H9 (cell line): ENCODE measurements at regions not wholly inside any gene's neighbourhood (a gene's known extent, or its start where the extent isn't known, plus 50 kb on each side); places are given as distances from the start of the nearest gene placed in this dataset.

Experiments used
- DNase-seq: peaks from one replicate; pipeline ENCODE4 v3.0.0-alpha.2; 2017
- H2AFZ ChIP-seq: one replicate; pipeline ENCODE4 v1.6.1; 2013; ENCODE audit warnings: mild to moderate bottlenecking, low read length, control low read depth, moderate library complexity
- H2AK5ac ChIP-seq: 2 replicates; pipeline ENCODE4 v1.6.1; 2013; ENCODE audit warnings: low read length, control low read depth, mixed read lengths; ENCODE audit not compliant: insufficient read length
- H2BK120ac ChIP-seq: one replicate; pipeline ENCODE4 v1.6.1; 2013; ENCODE audit warnings: low read depth, mild to moderate bottlenecking, low read length, control low read depth, inconsistent platforms; ENCODE audit not compliant: poor library complexity, severe bottlenecking
- H2BK12ac ChIP-seq: 2 replicates; pipeline ENCODE4 v1.6.1; 2013; ENCODE audit warnings: low read length, control low read depth, mixed read lengths, low read depth; ENCODE audit not compliant: insufficient read length
- H2BK15ac ChIP-seq: 2 replicates; pipeline ENCODE4 v1.6.1; 2013; ENCODE audit warnings: low read depth, low read length, control low read depth
- H2BK20ac ChIP-seq: one replicate; pipeline ENCODE4 v1.6.1; 2013; ENCODE audit warnings: low read depth, mild to moderate bottlenecking, low read length, control low read depth, inconsistent platforms; ENCODE audit not compliant: poor library complexity, severe bottlenecking
- H2BK5ac ChIP-seq: 2 replicates; pipeline ENCODE4 v1.6.1; 2013; ENCODE audit warnings: low read length, control low read depth, mixed read lengths; ENCODE audit not compliant: insufficient read length
- H3K14ac ChIP-seq: 2 replicates; pipeline ENCODE4 v1.6.1; 2013; ENCODE audit warnings: low read length, control low read depth; ENCODE audit not compliant: insufficient read depth
- H3K18ac ChIP-seq: 2 replicates; pipeline ENCODE4 v1.6.1; 2013; ENCODE audit warnings: low read depth, mild to moderate bottlenecking, mixed read lengths, low read length, control low read depth; ENCODE audit not compliant: insufficient read length
- H3K23ac ChIP-seq: 2 replicates; pipeline ENCODE4 v1.6.1; 2013; ENCODE audit warnings: low read length, control low read depth, mixed read lengths, low read depth; ENCODE audit not compliant: insufficient read length
- H3K23me2 ChIP-seq: 2 replicates; pipeline ENCODE4 v1.6.1; 2013; ENCODE audit warnings: low read depth, mild to moderate bottlenecking, mixed read lengths, low read length, control low read depth; ENCODE audit not compliant: insufficient read length, poor library complexity, severe bottlenecking
- H3K27ac ChIP-seq: 2 replicates; pipeline ENCODE4 v1.5.1; 2013; ENCODE audit warnings: low read length, control low read depth, mixed read lengths, low read depth; ENCODE audit not compliant: insufficient read length
- H3K27me3 ChIP-seq: 2 replicates; pipeline ENCODE4 v1.6.1; 2013; ENCODE audit warnings: low read length, control low read depth, inconsistent platforms; ENCODE audit not compliant: insufficient read depth
- H3K4ac ChIP-seq: 2 replicates; pipeline ENCODE4 v1.6.1; 2013; ENCODE audit warnings: low read depth, mild to moderate bottlenecking, control low read depth, inconsistent platforms, low read length, moderate library complexity
- H3K4me1 ChIP-seq: 2 replicates; pipeline ENCODE4 v1.6.1; 2013; ENCODE audit warnings: low read length, control low read depth, inconsistent platforms; ENCODE audit not compliant: insufficient read depth
- H3K4me2 ChIP-seq: 2 replicates; pipeline ENCODE4 v1.6.1; 2013; ENCODE audit warnings: low read length, control low read depth, mixed read lengths; ENCODE audit not compliant: insufficient read length, insufficient read depth
- H3K56ac ChIP-seq: 2 replicates; pipeline ENCODE4 v1.6.1; 2013; ENCODE audit warnings: low read depth, mild to moderate bottlenecking, mixed read lengths, low read length, control low read depth; ENCODE audit not compliant: insufficient read length
- H3K79me1 ChIP-seq: 2 replicates; pipeline ENCODE4 v1.6.1; 2013; ENCODE audit warnings: low read depth, mild to moderate bottlenecking, moderate library complexity, low read length, control low read depth, inconsistent platforms; ENCODE audit not compliant: insufficient read depth, poor library complexity, severe bottlenecking
- H3K79me2 ChIP-seq: 2 replicates; pipeline ENCODE4 v1.6.1; 2013; ENCODE audit warnings: low read length, control low read depth, inconsistent platforms; ENCODE audit not compliant: insufficient read depth
- H3K9ac ChIP-seq: 2 replicates; pipeline ENCODE4 v1.6.1; 2013; ENCODE audit warnings: low read length, control low read depth, mixed read lengths; ENCODE audit not compliant: insufficient read length; ENCODE audit errors: extremely low read depth
- H3K9me3 ChIP-seq: one replicate; pipeline ENCODE4 v1.6.1; 2013; ENCODE audit warnings: low read depth, low read length, inconsistent platforms; ENCODE audit not compliant: control insufficient read depth
- H3T11ph ChIP-seq: one replicate; pipeline ENCODE4 v1.6.1; 2013; ENCODE audit warnings: mild to moderate bottlenecking, low read length, control low read depth, inconsistent platforms
- H4K20me1 ChIP-seq: one replicate; pipeline ENCODE4 v1.6.1; 2013; ENCODE audit not compliant: control insufficient read depth, insufficient read length, insufficient read depth
- H4K5ac ChIP-seq: 2 replicates; pipeline ENCODE4 v1.6.1; 2013; ENCODE audit warnings: low read depth, mild to moderate bottlenecking, mixed read lengths, low read length, control low read depth; ENCODE audit not compliant: insufficient read length
- H4K8ac ChIP-seq: replicated peaks from 2 replicates; pipeline ENCODE4 v1.6.1; 2013; ENCODE audit warnings: low read length, control low read depth, mixed read lengths, low read depth; ENCODE audit not compliant: insufficient read length
- H4K91ac ChIP-seq: 2 replicates; pipeline ENCODE4 v1.6.1; 2013; ENCODE audit warnings: low read depth, mild to moderate bottlenecking, moderate library complexity, mixed read lengths, low read length, control low read depth; ENCODE audit not compliant: insufficient read length
- H3K27ac Mint-ChIP-seq, 3 experiments: 2 replicates in 2 of 3; 3 replicates in 1 of 3; pipeline ENCODE4 v1.8.0; 2020 to 2021; ENCODE audit warnings: mixed read lengths in 3 of 3, mild to moderate bottlenecking in 1 of 3, moderate library complexity in 1 of 3
- H3K27me3 Mint-ChIP-seq: 2 replicates; pipeline ENCODE4 v1.8.0; 2021; ENCODE audit warnings: low read depth, mild to moderate bottlenecking, moderate library complexity, mixed read lengths
- H3K36me3 Mint-ChIP-seq, 3 experiments: 2 replicates in 2 of 3; 3 replicates in 1 of 3; pipeline ENCODE4 v1.8.0; 2020 to 2021; ENCODE audit warnings: low read depth in 3 of 3, mixed read lengths in 3 of 3; ENCODE audit not compliant: insufficient read depth in 1 of 3
- H3K4me1 Mint-ChIP-seq, 2 experiments: 2 replicates each; pipeline ENCODE4 v1.8.0; 2020; ENCODE audit warnings: mixed read lengths in 2 of 2
- H3K4me3 Mint-ChIP-seq, 2 experiments: 2 replicates in 1 of 2; 3 replicates in 1 of 2; pipeline ENCODE4 v1.8.0; 2020 to 2021; ENCODE audit warnings: mild to moderate bottlenecking in 2 of 2, mixed read lengths in 2 of 2, moderate library complexity in 1 of 2
- H3K9me3 Mint-ChIP-seq, 2 experiments: 2 replicates in 1 of 2; 3 replicates in 1 of 2; pipeline ENCODE4 v1.8.0; 2020; ENCODE audit warnings: mild to moderate bottlenecking in 2 of 2, mixed read lengths in 2 of 2, moderate library complexity in 1 of 2
- CTCF ChIP-seq: fragments of 200-600 bp; sonication (generic); conservative IDR thresholded peaks from 3 replicates; pipeline ENCODE4 v1.8.0; 2021; ENCODE audit warnings: antibody characterized with exemption, mild to moderate bottlenecking
- WGBS: extraction: QIAGEN DNeasy Blood & Tissue Kit; methylation state at CpG from one replicate; pipeline ENCODE4 v1.1.7; 2013; ENCODE audit warnings: missing lambda C conversion rate, low lambda C conversion rate, mixed read lengths; ENCODE audit not compliant: insufficient read length; ENCODE audit errors: extremely low coverage; 5-methylcytosine and 5-hydroxymethylcytosine counted together

- Histone ChIP-seq H4K91ac (no peak overlapping the region), H2BK20ac (no peak overlapping the region), H2AFZ (no peak overlapping the region), H3K27me3 (no peaks in the 10 kb centered on the region), H3K56ac (no peak overlapping the region), H2AK5ac (no peak overlapping the region), H3K23me2 (no peaks in the 10 kb centered on the region), H3K27ac (no peak overlapping the region), H3K79me1 (no peaks in the 10 kb centered on the region), H4K5ac (no peak overlapping the region), H3K4me1 (no peaks in the 10 kb centered on the region), H3K18ac (no peak overlapping the region), H2BK5ac (no peak overlapping the region), H3K79me2 (no peaks in the 10 kb centered on the region), H2BK15ac (no peak overlapping the region), H4K20me1 (no peaks in the 10 kb centered on the region), H4K8ac (no peak overlapping the region), H3K9ac (no peak overlapping the region), H2BK12ac (no peak overlapping the region), H3K14ac (no peak overlapping the region), H3T11ph (no peak overlapping the region), H2BK120ac (no peak overlapping the region), H3K4ac (no peak overlapping the region), H3K23ac (no peak overlapping the region), H3K9me3 (no peaks in the 10 kb centered on the region), H3K4me2 (no peak overlapping the region)
- no peak for TF ChIP-seq CTCF
- H3K4me3 Mint-ChIP-seq, result no peak overlapping the region
- peaks cover 4 to 9% of the 10 kb centered on the region in 2 experiments; a peak in 3 of 5 replicates for H3K9me3 Mint-ChIP-seq
- no peak for DNase-seq
- peaks cover 0 to 18% (median 4%) of the 10 kb centered on the region in 3 experiments; a peak in 2 of 7 replicates for H3K36me3 Mint-ChIP-seq
- no CpG with 5 or more reads among the region's 1 CpG for WGBS
- no peaks in the 10 kb centered on the region for H3K27me3 Mint-ChIP-seq
- H3K27ac Mint-ChIP-seq, result peak overlapping the region in 1 of 3 experiments; percentile 56; a peak in 1 of 7 replicates
- H3K4me1 Mint-ChIP-seq, result peaks cover 8 to 12% of the 10 kb centered on the region in 2 experiments
Observed at GRCh38 chr3:29072611-29073010, 208.3 kb upstream of the RBMS3 start.
